Stomach (tissue), 4 donors: ENCODE measurements at regions not wholly inside any gene's neighbourhood (a gene's known extent, or its start where the extent isn't known, plus 50 kb on each side); places are given as distances from the start of the nearest gene placed in this dataset.

ENCODE experiments used
- POLR2A ChIP-seq, 4 donors: fragments of 450-650 bp; IDR thresholded peaks; one replicate each; pipeline ENCODE4 v1.6.1; 2016; ENCODE audit warnings: antibody characterized with exemption in 4 of 4, control low read depth in 2 of 4, mild to moderate bottlenecking in 1 of 4, moderate library complexity in 1 of 4
- POLR2AphosphoS5 ChIP-seq, 3 donors: sonication (generic); formaldehyde crosslinking; IDR thresholded peaks; one replicate each; pipeline ENCODE4 v1.6.1; 2016; ENCODE audit warnings: antibody characterized with exemption in 3 of 3

DNA sequence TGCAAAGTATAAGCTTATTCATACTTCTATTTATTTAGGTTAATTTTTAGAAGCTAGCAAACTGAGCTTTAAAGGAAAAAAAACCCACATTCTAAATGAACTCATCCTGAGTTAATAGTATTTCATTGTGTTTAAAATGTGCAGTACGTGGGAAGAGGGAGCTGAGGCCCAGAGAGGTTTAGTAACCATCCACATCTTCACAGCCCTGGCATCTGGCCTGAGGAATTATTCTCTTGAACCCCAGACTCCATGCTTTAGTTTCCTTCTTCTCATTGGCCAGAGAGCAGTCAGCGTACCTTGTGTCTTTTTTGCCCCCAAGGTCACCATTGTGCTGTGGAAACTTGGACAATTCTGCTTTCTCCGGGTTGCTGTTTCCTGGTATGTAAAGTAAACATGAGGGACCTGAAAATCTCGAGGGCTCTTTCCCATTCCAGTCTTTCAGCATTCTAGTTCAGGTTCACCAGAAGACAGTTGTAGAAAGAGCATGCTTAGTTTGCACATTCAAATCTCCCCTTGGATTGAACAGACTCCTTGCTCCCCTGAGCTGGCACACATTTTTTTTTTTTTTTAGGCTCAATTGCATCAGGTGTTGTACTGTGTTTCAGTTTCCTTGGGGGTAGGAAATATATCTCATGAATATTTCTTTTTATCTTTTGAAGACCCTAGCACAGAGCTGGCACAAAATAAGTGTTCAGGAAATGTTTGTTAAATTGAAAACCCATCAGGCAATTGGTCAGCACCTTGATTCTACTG, 81.4 kb downstream of the MYCN start:
- TF ChIP-seq POLR2AphosphoS5 (IDR thresholded peaks at IDR 0.05) (no peak), POLR2A (IDR thresholded peaks at IDR 0.05) (no peak)
